Loucy (cell line): ENCODE measurements at regions not wholly inside any gene's neighbourhood (a gene's known extent, or its start where the extent isn't known, plus 50 kb on each side); places are given as distances from the start of the nearest gene placed in this dataset.

Experiments used
- EZH2phosphoT487 ChIP-seq: fragments of 200-600 bp; IDR thresholded peaks from 2 replicates; pipeline ENCODE4 v1.6.1; 2018; ENCODE audit warnings: antibody characterized with exemption, mild to moderate bottlenecking, moderate library complexity, borderline replicate concordance
- TF ChIP-seq, protein P1 (sequence below): fragments of 200-600 bp; sonication (generic); conservative IDR thresholded peaks from 2 replicates; pipeline ENCODE4 v1.5.1; 2014; ENCODE audit warnings: mild to moderate bottlenecking, antibody characterized with exemption, low read length

GRCh38 chr13:89828506-89828905, 1519.0 kb upstream of the MIR17HG start:
- TF ChIP-seq, protein P1, sequence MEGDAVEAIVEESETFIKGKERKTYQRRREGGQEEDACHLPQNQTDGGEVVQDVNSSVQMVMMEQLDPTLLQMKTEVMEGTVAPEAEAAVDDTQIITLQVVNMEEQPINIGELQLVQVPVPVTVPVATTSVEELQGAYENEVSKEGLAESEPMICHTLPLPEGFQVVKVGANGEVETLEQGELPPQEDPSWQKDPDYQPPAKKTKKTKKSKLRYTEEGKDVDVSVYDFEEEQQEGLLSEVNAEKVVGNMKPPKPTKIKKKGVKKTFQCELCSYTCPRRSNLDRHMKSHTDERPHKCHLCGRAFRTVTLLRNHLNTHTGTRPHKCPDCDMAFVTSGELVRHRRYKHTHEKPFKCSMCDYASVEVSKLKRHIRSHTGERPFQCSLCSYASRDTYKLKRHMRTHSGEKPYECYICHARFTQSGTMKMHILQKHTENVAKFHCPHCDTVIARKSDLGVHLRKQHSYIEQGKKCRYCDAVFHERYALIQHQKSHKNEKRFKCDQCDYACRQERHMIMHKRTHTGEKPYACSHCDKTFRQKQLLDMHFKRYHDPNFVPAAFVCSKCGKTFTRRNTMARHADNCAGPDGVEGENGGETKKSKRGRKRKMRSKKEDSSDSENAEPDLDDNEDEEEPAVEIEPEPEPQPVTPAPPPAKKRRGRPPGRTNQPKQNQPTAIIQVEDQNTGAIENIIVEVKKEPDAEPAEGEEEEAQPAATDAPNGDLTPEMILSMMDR = no peak
- no peak for TF ChIP-seq EZH2phosphoT487
